ENCODE measurements at regions not wholly inside any gene's neighbourhood (a gene's known extent, or its start where the extent isn't known, plus 50 kb on each side); places are given as distances from the start of the nearest gene placed in this dataset.

DNA sequence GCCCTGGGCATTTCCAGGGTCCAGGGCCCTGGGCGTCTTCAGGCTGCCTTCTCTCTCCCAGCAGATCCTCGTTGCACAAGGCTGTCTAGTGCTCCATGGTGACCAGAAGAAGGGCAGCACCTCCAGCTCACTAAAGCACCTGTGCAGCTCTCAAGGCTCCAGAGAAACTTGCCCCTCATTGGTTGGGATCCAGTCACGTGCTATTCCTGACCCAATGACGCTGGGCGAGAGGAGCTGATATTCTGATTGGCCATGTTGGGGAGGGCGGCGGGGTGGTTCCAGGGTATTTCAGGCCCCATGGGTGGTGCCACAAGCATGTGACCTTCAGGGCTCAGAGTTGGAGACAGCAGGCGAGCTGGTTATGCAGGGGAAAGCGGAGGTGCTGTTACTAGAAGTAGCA lies 309.1 kb downstream of the TOX3 start:
- Histone ChIP-seq H3K4me1 (no peaks in the 10 kb centered on the region), H3K9me3 (no peaks in the 10 kb centered on the region), H3K27ac (no peak overlapping the region), H3K27me3 (no peaks in the 10 kb centered on the region), H3K4me3 (no peak overlapping the region), H3K36me3 (no peaks in the 10 kb centered on the region)
- TF ChIP-seq POLR2A (IDR thresholded peaks at IDR 0.05) (no peak), CTCF (IDR thresholded peaks at IDR 0.05) (no peak)
- intact Hi-C loops (cut with DNase I; ENCODE audit: low total_unique reads), result no loop called here
- DNase-seq, result no peak

DNA sequence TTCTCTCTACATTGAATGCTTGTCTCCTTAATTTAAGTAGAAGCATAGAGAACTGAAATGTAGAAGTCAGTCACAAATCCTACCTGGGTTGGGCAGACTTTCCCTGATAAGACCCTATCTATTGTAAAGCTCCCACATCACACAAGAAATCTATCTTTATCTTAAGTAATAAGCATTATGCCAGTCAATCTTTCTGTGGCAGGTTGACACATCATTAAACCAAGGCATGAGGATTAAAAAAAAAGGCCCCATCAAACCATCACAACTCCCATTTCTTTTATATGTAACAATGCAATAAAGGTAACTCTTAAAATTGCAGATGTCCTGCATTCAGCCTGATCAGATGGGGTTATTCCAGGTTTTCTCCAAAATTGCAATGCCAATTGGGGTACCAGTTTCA lies 311.8 kb downstream of the TOX3 start:
- no peak for TF ChIP-seq POLR2A (IDR thresholded peaks at IDR 0.05)
- TF ChIP-seq CTCF (IDR thresholded peaks at IDR 0.05), result no peak
- no peaks in the 10 kb centered on the region for H3K4me1 ChIP-seq
- intact Hi-C loops (cut with DNase I; ENCODE audit: low total_unique reads), result no loop called here
- H3K27ac ChIP-seq, result no peak overlapping the region
- no peaks in the 10 kb centered on the region for H3K27me3 ChIP-seq
- H3K9me3 ChIP-seq, result no peaks in the 10 kb centered on the region
- no peak for DNase-seq
- H3K4me3 ChIP-seq, result no peak overlapping the region
- no peaks in the 10 kb centered on the region for H3K36me3 ChIP-seq

- H3K27ac ChIP-seq, result no peak overlapping the region
- no peaks in the 10 kb centered on the region for H3K27me3 ChIP-seq
- H3K4me3 ChIP-seq, result no peak overlapping the region
- no peak for DNase-seq
- TF ChIP-seq CTCF (IDR thresholded peaks at IDR 0.05), result no peak
- no peak for TF ChIP-seq POLR2A (IDR thresholded peaks at IDR 0.05)
- intact Hi-C loops (cut with DNase I; ENCODE audit: low total_unique reads), result no loop called here
- H3K4me1 ChIP-seq, result no peaks in the 10 kb centered on the region
- no peaks in the 10 kb centered on the region for H3K36me3 ChIP-seq
- H3K9me3 ChIP-seq, result no peaks in the 10 kb centered on the region
Measured at GRCh38 chr16:52234626-52235025, 312.3 kb downstream of the TOX3 start.

- no peak for DNase-seq
- H3K4me1 ChIP-seq, result no peaks in the 10 kb centered on the region
- no peaks in the 10 kb centered on the region for H3K36me3 ChIP-seq
- H3K27me3 ChIP-seq, result no peaks in the 10 kb centered on the region
- intact Hi-C loops (cut with DNase I; ENCODE audit: low total_unique reads), result no loop called here
- H3K4me3 ChIP-seq, result no peak overlapping the region
- TF ChIP-seq POLR2A (IDR thresholded peaks at IDR 0.05) (no peak), CTCF (IDR thresholded peaks at IDR 0.05) (no peak)
- H3K27ac ChIP-seq, result no peak overlapping the region
- H3K9me3 ChIP-seq, result no peaks in the 10 kb centered on the region
Measured at GRCh38 chr16:52229471-52229870, 317.5 kb downstream of the TOX3 start.

DNA sequence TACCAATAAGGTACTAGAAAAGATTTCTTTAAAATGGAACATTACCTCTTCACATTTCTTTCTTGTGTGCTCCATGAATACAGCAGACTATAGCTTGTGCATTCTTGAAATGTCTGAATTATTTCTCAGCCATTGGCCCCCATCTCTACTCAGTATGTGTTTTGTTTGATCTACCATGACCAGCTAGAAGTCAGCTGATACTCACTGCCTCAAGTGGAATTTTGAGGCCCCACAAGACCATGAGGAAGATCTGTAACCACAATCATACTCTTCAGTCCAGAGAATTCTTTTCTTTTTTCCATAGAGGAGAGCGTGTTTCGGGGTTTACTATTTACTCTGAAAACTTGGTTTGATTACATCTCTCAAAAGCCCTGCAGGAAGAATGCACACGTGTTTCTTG lies 319.1 kb downstream of the TOX3 start:
- no peak for DNase-seq
- H3K36me3 ChIP-seq, result no peaks in the 10 kb centered on the region
- H3K4me3 ChIP-seq, result no peak overlapping the region
- no peaks in the 10 kb centered on the region for H3K4me1 ChIP-seq
- intact Hi-C loops (cut with DNase I; ENCODE audit: low total_unique reads), result no loop called here
- TF ChIP-seq POLR2A (IDR thresholded peaks at IDR 0.05), result no peak
- no peak for TF ChIP-seq CTCF (IDR thresholded peaks at IDR 0.05)
- H3K27me3 ChIP-seq, result no peaks in the 10 kb centered on the region
- H3K9me3 ChIP-seq, result no peaks in the 10 kb centered on the region
- H3K27ac ChIP-seq, result no peak overlapping the region

Data from uterus (tissue), 3 donors.